ENCODE measurements at regions not wholly inside any gene's neighbourhood (a gene's known extent, or its start where the extent isn't known, plus 50 kb on each side); places are given as distances from the start of the nearest gene placed in this dataset.

DNA sequence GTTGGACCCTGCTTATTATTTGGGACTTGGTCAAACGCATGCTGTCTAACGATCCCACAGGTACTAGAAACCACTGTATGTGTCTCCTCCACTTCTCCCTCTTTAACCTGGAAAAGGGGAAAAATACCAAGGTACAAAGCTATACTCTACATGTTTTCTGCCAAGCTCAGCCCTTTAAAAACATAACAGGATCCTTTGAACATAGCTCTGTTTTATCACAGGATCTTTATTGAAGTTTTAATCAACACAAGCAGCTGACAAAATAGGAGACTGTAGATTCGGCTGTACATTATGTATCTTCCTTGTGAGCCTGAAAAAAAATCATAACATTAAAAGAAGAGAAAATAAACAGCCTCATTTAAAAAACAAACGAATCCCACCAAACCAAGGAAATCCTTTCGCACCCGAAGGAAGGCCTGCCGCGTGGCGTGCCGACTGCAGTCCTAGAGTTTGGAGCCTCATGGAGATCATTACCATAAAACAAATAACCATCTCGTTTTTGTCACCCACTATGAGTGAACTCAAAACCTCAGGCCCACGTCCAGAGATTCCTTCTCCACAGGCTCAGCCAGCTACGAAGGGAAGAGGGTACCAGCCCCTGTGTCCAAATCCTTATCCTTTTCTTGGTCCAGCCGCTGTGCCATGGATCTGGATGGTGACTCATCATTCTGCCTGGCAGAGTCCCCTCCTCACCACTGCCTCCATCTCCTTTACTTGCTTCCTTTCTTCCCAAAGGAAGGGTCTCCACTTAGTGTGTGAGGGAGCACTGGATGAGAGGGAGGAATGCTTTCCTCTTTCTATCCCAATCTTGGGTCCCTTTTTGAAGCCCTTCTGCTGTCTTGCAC is 651.1 kb downstream of the CCDC171 start:
- intact Hi-C loops (cut with micrococcal nuclease; ENCODE audit: unreplicated experiment): no loop called here
- Histone ChIP-seq H3K9me3 (ENCODE audit: low read length) (no peaks in the 10 kb centered on the region), H3K4me3 (ENCODE audit: low read depth, low read length, poor library complexity, severe bottlenecking) (no peak overlapping the region), H3K36me3 (ENCODE audit: insufficient read depth, low read length) (no peaks in the 10 kb centered on the region), H3K4me2 (ENCODE audit: low read length) (no peak overlapping the region), H4K20me1 (ENCODE audit: insufficient read depth, low read length) (no peaks in the 10 kb centered on the region), H3K79me2 (ENCODE audit: insufficient read depth, low read depth, low read length) (no peaks in the 10 kb centered on the region), H3K9me2 (ENCODE audit: insufficient read depth, low read length) (no peaks in the 10 kb centered on the region), H2AFZ (ENCODE audit: low read length) (no peak overlapping the region), H3K27ac (ENCODE audit: low read depth, low read length, poor library complexity, severe bottlenecking) (no peak overlapping the region), H3K4me1 (ENCODE audit: insufficient read depth, low read length, poor library complexity, severe bottlenecking) (no peaks in the 10 kb centered on the region)
- TF ChIP-seq CTCF (conservative IDR thresholded peaks at IDR 0.05; ENCODE audit: low read length): no peak
- TF ChIP-seq EZH2phosphoT487 (IDR thresholded peaks at IDR 0.05; ENCODE audit: borderline replicate concordance, low read depth, low read length): no peak
- CTCF ChIA-PET (ENCODE audit: unreplicated experiment): no interaction called here
- no TSS peak for BruUV-seq (replicated peaks)
- POLR2A ChIA-PET: no interaction called here
- no peak for DNase-seq (ENCODE audit: low spot score)

GRCh38 chr9:16205455-16205854 is 652.6 kb downstream of the CCDC171 start:
- ChIA-PET CTCF (ENCODE audit: unreplicated experiment) (no interaction called here), POLR2A (no interaction called here)
- no TSS peak for BruUV-seq (replicated peaks)
- no peak for DNase-seq (ENCODE audit: low spot score)
- no peak overlapping the region for H3K4me3 ChIP-seq (ENCODE audit: low read depth, low read length, poor library complexity, severe bottlenecking)
- H3K36me3 ChIP-seq (ENCODE audit: insufficient read depth, low read length): no peaks in the 10 kb centered on the region
- H2AFZ ChIP-seq (ENCODE audit: low read length): no peak overlapping the region
- H3K79me2 ChIP-seq (ENCODE audit: insufficient read depth, low read depth, low read length): no peaks in the 10 kb centered on the region
- H3K4me2 ChIP-seq (ENCODE audit: low read length): no peak overlapping the region
- intact Hi-C loops (cut with micrococcal nuclease; ENCODE audit: unreplicated experiment): no loop called here
- H3K9me3 ChIP-seq (ENCODE audit: low read length): no peaks in the 10 kb centered on the region
- TF ChIP-seq CTCF (conservative IDR thresholded peaks at IDR 0.05; ENCODE audit: low read length) (no peak), EZH2phosphoT487 (IDR thresholded peaks at IDR 0.05; ENCODE audit: borderline replicate concordance, low read depth, low read length) (no peak)
- H3K9me2 ChIP-seq (ENCODE audit: insufficient read depth, low read length): no peaks in the 10 kb centered on the region
- H4K20me1 ChIP-seq (ENCODE audit: insufficient read depth, low read length): no peaks in the 10 kb centered on the region
- H3K4me1 ChIP-seq (ENCODE audit: insufficient read depth, low read length, poor library complexity, severe bottlenecking): no peaks in the 10 kb centered on the region
- no peak overlapping the region for H3K27ac ChIP-seq (ENCODE audit: low read depth, low read length, poor library complexity, severe bottlenecking)

- TF ChIP-seq CTCF (conservative IDR thresholded peaks at IDR 0.05; ENCODE audit: low read length): no peak
- TF ChIP-seq EZH2phosphoT487 (IDR thresholded peaks at IDR 0.05; ENCODE audit: borderline replicate concordance, low read depth, low read length): no peak
- H3K79me2 ChIP-seq (ENCODE audit: insufficient read depth, low read depth, low read length): no peaks in the 10 kb centered on the region
- no peak overlapping the region for H3K4me2 ChIP-seq (ENCODE audit: low read length)
- H4K20me1 ChIP-seq (ENCODE audit: insufficient read depth, low read length): no peaks in the 10 kb centered on the region
- H3K27ac ChIP-seq (ENCODE audit: low read depth, low read length, poor library complexity, severe bottlenecking): no peak overlapping the region
- H3K9me3 ChIP-seq (ENCODE audit: low read length): no peaks in the 10 kb centered on the region
- no peaks in the 10 kb centered on the region for H3K9me2 ChIP-seq (ENCODE audit: insufficient read depth, low read length)
- intact Hi-C loops (cut with micrococcal nuclease; ENCODE audit: unreplicated experiment): no loop called here
- no peaks in the 10 kb centered on the region for H3K36me3 ChIP-seq (ENCODE audit: insufficient read depth, low read length)
- no TSS peak for BruUV-seq (replicated peaks)
- ChIA-PET CTCF (ENCODE audit: unreplicated experiment) (no interaction called here), POLR2A (no interaction called here)
- no peaks in the 10 kb centered on the region for H3K4me1 ChIP-seq (ENCODE audit: insufficient read depth, low read length, poor library complexity, severe bottlenecking)
- H2AFZ ChIP-seq (ENCODE audit: low read length): no peak overlapping the region
- no peak overlapping the region for H3K4me3 ChIP-seq (ENCODE audit: low read depth, low read length, poor library complexity, severe bottlenecking)
- no peak for DNase-seq (ENCODE audit: low spot score)
Measured at GRCh38 chr9:16206518-16206917, 653.7 kb downstream of the CCDC171 start.
